Suppressor macrophage treated with lipopolysaccharide for 4 hours (primary cell): ENCODE measurements at regions not wholly inside any gene's neighbourhood (a gene's known extent, or its start where the extent isn't known, plus 50 kb on each side); places are given as distances from the start of the nearest gene placed in this dataset.

ENCODE experiments used
- DNase-seq: peaks from one replicate; pipeline ENCODE4 v3.0.0-alpha.2; 2020

GRCh38 chr7:76149847-76150691 is 51.6 kb upstream of the SRRM3 start:
- no peak for DNase-seq
